ENCODE measurements at regions not wholly inside any gene's neighbourhood (a gene's known extent, or its start where the extent isn't known, plus 50 kb on each side); places are given as distances from the start of the nearest gene placed in this dataset.
"Not testable (repeated sequence)": the region's sequence is repeated elsewhere in the genome, so short reads cannot be mapped to it uniquely, and the experiment has no call there.

DNA sequence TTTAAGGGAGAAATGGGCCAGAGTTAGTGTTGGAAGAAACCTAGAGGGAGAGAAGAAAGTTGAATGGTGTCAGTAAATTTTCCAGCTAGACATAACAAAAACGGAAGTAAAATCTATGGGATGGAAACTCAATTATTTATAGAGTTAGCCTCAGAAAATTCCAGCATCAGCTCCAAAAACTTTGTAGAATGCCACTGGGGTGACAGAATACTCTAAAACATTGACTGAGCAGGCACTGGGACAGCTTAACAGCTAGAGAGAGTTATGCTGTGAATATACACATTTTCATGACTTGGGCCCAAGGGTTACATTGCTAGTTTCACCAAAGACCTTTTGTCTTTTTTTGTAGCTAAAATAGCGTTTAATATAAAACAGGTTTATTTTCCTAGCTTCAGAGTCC lies 226.3 kb downstream of the PHLDA1 start:
- no peak for DNase-seq (ENCODE audit: low read depth in 3 of 3)

DNA sequence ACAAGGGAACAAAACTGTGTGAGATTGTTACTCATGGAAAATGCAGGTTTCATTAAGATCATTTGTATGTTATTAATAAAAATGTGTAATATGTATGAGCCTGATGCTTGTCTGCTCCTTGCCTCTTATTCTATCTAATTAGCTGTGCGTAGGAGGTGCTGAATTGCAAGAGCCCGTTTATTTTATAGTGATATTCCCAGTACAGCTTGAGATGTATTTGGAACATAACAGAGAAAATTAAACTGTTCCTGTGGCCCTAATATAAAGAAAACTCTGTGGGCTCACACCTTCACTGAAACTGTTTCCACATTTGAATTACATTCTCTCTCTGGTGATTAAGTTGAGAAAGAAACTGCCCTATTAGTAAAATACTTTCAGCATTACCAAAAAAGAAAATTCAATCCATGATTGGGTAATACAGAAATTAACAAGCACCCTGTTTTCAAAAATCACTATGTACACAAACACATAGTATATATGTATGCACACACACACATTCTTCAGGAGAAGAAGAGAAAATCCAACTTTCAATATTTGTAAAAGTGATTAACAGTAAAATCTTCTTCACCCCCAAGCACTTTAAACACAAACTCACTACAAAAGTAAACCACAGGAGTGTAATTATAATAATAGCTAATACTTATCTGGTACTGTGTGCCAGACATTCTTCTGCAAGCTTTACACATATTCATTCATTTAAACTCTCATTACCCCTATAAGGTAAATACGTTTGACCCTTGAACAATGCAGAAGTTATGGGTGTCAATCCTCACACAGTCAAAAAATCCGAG lies 233.2 kb downstream of the PHLDA1 start:
- DNase-seq (ENCODE audit: low read depth in 3 of 3): no peak

GRCh38 chr12:75795125-75795524 lies 236.5 kb downstream of the PHLDA1 start:
- no peak for DNase-seq (ENCODE audit: low read depth in 3 of 3)

GRCh38 chr12:75792687-75793086 lies 238.9 kb downstream of the PHLDA1 start:
- no peak for DNase-seq (ENCODE audit: low read depth in 3 of 3)

DNA sequence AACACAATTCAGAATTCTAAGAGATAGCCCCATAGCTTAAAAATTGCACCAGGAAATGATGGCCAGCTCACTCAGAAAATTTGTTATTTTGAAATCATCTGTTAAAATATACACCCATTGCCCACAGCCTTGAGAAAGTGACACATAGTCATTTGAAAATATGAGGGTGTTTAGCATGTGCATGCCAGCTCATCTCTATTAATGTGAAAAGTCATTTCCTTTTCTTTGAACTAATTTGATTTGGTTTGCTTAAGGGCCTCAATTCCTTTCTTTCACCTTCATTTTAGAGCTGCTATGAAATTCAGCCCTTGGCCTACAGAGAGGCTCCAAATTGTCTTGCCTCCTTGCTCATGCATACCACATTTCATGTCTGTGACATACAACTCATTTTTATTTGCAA lies 241.4 kb downstream of the PHLDA1 start:
- no peak for DNase-seq (ENCODE audit: low read depth in 3 of 3)

DNA sequence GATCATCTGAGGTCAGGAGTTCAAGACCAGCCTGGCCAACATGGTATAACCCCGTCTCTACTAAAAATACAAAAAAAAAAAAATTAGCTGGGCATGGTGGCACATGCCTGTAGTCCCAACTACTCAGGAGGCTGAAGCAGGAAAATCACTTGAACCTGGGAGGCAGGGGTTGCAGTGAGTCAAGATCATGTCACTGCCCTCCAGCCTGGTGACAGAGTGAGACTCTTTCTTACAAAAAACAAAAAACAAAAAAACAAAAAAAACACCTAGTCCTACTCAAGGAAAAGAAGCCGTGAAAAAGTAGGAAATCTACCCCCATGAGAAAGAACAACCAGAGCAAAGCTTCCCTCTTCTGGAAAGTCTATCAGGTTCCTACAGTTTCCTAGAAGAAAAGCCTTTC lies 244.4 kb downstream of the PHLDA1 start:
- not testable (repeated sequence) for DNase-seq (ENCODE audit: low read depth in 3 of 3)

DNA sequence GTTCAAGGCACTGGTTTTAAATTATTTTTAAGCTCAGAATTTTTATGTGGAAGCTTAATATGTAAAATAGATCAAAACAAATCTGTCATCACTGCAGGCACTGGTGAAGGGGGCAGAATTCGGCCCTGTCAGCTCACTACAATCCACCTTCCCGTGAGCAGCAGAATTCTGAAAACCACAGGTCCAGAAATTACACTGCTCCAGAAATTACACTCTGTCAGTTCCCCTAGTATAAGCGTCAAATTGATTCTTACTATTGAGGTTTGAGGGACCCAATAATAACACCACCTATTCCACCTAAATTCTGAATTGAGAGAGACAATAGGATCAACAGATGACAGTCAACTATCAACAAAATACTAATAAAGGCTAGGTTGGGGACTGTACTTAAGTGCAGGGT lies 245.5 kb downstream of the PHLDA1 start:
- DNase-seq (ENCODE audit: low read depth in 3 of 3): no peak

DNA sequence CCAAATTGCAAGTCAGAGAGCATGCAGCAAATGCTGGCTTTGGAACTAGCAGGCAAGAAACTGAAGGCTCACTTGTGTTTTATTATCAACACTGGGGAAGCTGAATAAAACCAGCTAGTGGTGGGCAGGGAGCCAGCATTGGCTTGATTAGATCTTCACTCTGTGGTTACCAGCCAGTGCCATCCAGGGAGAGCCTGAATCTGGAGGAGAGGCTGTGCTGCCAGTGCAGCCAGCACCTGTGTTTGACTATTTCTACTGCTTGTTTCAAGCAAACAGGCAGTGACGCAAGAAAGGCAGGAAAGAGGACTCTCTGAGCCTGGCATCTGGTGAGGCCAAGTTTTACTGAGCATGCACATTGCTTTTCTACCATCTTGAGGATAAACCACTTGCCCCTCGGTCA lies 247.0 kb downstream of the PHLDA1 start:
- DNase-seq (ENCODE audit: low read depth in 3 of 3): no peak

GRCh38 chr12:75783093-75783877 lies 248.3 kb downstream of the PHLDA1 start:
- DNase-seq (ENCODE audit: low read depth in 3 of 3): no peak

- no peak for DNase-seq (ENCODE audit: low read depth in 3 of 3)
These were observed 249.5 kb downstream of the PHLDA1 start for GRCh38 chr12:75782069-75782581.

- no peak for DNase-seq (ENCODE audit: low read depth in 3 of 3)
These were observed 250.0 kb downstream of the PHLDA1 start for GRCh38 chr12:75781532-75782046.

DNA sequence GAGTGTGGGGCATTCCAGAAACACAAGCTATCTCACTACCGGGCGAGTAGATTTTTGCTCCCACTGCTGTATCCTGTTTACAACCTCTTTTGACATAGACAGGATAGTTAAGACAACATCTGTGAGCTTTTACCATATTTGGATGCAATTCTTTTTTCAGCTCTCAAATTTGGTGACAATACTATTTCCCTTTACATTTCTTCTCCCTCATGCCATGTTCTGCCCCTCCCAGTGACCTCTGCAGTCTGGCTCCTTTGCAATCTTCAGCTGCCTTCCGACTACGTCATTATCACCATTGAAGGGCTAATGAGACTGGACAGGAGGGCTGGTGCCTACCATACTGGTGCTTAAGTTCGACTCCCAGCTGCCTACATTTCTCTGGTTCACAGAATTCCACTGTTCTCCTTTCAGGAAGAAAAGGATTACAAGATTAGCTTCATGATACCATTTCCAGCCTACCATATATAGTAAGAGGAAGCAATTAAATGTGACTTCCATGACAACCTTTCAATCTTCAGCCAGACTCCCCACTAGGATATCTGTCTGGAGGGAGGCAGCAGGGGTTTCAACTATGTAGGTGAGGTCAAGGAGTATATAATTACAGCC lies 251.6 kb downstream of the PHLDA1 start:
- DNase-seq (ENCODE audit: low read depth in 3 of 3): no peak

GRCh38 chr12:75774261-75775052 lies 257.1 kb downstream of the PHLDA1 start:
- no peak for DNase-seq (ENCODE audit: low read depth in 3 of 3)

- DNase-seq (ENCODE audit: low read depth in 3 of 3): no peak
These were observed 258.2 kb downstream of the PHLDA1 start for GRCh38 chr12:75773377-75773776.

DNA sequence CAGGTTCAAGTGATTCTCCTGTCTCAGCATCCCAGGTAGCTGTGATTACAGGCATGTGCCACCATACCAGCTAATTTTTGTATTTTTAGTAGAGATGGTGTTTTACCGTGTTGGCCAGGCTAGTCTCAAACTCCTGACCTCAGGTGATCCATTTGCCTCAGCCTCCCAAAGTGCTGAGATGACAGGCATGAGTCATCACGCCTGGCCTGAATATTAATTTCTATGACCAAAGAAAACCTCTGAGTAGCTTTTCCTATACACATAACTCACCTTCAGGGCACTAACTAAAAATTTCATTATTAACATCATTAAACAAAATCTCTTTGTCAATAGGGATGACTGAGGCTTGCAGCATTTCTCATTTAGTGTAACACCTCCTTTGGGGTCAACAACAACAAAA lies 259.6 kb upstream of the KRR1 start:
- no peak for DNase-seq (ENCODE audit: low read depth in 3 of 3)

DNA sequence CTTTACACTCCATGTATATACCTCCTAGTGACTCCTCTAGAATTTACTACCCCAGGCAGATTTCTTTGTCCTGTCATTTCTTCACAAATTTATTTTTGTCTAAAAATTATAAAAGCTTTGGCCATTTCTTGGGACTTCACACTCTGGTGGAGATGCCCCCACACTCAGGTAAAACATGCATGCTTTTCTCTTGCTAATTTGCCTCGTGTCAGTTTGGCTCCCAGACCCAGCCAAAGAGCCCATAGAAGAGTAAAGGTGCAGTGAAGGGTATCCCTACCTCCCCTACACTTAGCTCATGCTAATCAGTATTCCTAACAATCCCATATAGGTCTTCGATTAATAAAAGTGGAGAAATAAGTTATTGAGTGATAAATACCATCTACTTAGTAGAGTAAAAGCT lies 256.5 kb upstream of the KRR1 start:
- no peak for DNase-seq (ENCODE audit: low read depth in 3 of 3)

GRCh38 chr12:75766263-75767160 lies 255.1 kb upstream of the KRR1 start:
- no peak for DNase-seq (ENCODE audit: low read depth in 3 of 3)

DNA sequence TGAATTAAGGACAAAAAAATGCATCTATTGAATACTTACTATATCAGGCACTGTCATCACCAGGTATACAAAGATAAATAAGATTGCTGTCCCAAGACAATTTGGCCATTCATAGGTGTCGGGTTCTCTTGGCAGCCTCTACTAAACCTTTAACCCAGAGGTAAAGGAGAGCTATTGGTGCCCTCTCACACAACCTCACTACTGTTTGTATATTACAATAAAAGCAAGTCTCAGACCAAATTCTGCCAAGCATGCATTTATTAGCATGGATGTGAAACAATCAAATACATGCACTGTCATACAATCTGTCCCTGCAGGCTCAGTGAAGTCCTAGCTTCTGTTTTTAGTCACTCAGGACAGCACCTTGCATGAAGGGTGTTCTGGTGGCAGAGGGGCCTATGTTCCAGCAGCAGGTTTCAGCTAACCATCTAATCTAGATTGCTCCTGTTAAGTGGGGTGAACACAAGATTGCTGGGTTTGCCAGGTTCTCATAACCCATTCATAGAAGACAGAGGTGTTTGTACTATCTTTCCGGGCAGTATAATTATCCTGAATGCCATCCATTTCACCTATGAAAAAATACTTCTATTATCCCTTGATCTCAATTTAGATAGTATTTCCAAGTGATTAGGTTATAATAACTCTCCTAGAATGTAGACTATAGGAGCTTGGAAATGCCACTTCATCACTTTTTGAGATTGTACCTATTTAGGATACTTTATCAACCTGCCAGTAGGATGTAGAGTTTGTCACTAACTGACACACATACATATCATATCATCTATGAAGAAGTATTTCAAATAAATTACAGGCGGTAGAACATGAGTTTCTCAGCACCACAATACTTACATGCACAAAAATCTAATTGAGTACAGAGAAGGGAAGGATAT lies 254.0 kb upstream of the KRR1 start:
- DNase-seq (ENCODE audit: low read depth in 3 of 3): no peak

- DNase-seq (ENCODE audit: low read depth in 3 of 3): no peak
These were observed 252.9 kb upstream of the KRR1 start for GRCh38 chr12:75764091-75764841.

Data from stimulated activated CD4-positive, alpha-beta T cell treated with anti-CD3 and anti-CD28 coated beads, TNF-alpha, amount 100 ng/mL, for 48 hours (primary cell).